ENCODE measurements at regions not wholly inside any gene's neighbourhood (a gene's known extent, or its start where the extent isn't known, plus 50 kb on each side); places are given as distances from the start of the nearest gene placed in this dataset.
"Not testable (repeated sequence)": the region's sequence is repeated elsewhere in the genome, so short reads cannot be mapped to it uniquely, and the experiment has no call there.

- DNase-seq = no peak
Measured at GRCh38 chr9:7615344-7615743, 184.2 kb downstream of the DMAC1 start.

- DNase-seq = no peak
Measured at GRCh38 chr9:7613931-7614330, 185.6 kb downstream of the DMAC1 start.

GRCh38 chr9:7608261-7608660, 191.3 kb downstream of the DMAC1 start:
- DNase-seq = no peak

GRCh38 chr9:7607421-7607820, 192.2 kb downstream of the DMAC1 start:
- no peak for DNase-seq

GRCh38 chr9:7606591-7606990, 193.0 kb downstream of the DMAC1 start:
- DNase-seq = no peak

- no peak for DNase-seq
Measured at GRCh38 chr9:7601739-7602138, 197.8 kb downstream of the DMAC1 start.

- DNase-seq = no peak
Measured at GRCh38 chr9:7597716-7598115, 201.9 kb downstream of the DMAC1 start.

- DNase-seq = no peak
Measured at GRCh38 chr9:7592321-7593316, 207.0 kb downstream of the DMAC1 start.

- no peak for DNase-seq
Measured at GRCh38 chr9:7591501-7591900, 208.1 kb downstream of the DMAC1 start.

GRCh38 chr9:7580568-7580967, 219.0 kb downstream of the DMAC1 start:
- no peak for DNase-seq

GRCh38 chr9:7579351-7579750, 220.2 kb downstream of the DMAC1 start:
- no peak for DNase-seq

GRCh38 chr9:7578951-7579350, 220.6 kb downstream of the DMAC1 start:
- no peak for DNase-seq

GRCh38 chr9:7570107-7570720, 229.4 kb downstream of the DMAC1 start:
- DNase-seq = peak; percentile 57

GRCh38 chr9:7567687-7568086, 231.9 kb downstream of the DMAC1 start:
- DNase-seq = no peak

GRCh38 chr9:7561527-7562080, 238.0 kb downstream of the DMAC1 start:
- DNase-seq = no peak

GRCh38 chr9:7560669-7561305, 238.8 kb downstream of the DMAC1 start:
- DNase-seq = no peak

GRCh38 chr9:7554699-7555098, 244.9 kb downstream of the DMAC1 start:
- DNase-seq = no peak

GRCh38 chr9:7552706-7553105, 246.9 kb downstream of the DMAC1 start:
- not testable (repeated sequence) for DNase-seq

- no peak for DNase-seq
Measured at GRCh38 chr9:7549249-7549648, 250.3 kb downstream of the DMAC1 start.

- no peak for DNase-seq
Measured at GRCh38 chr9:7546261-7546660, 253.3 kb downstream of the DMAC1 start.

GRCh38 chr9:7545371-7546165, 254.0 kb downstream of the DMAC1 start:
- no peak for DNase-seq

GRCh38 chr9:7542693-7543092, 256.9 kb downstream of the DMAC1 start:
- no peak for DNase-seq

- no peak for DNase-seq
Measured at GRCh38 chr9:7542126-7542525, 257.5 kb downstream of the DMAC1 start.

Measured in RPMI8226 (cell line).